Activated T-cell treated with anti-CD3 and anti-CD28 coated beads, Interleukin-2, amount 50 U/mL, for 24 hours (primary cell): ENCODE measurements at regions not wholly inside any gene's neighbourhood (a gene's known extent, or its start where the extent isn't known, plus 50 kb on each side); places are given as distances from the start of the nearest gene placed in this dataset.

Source experiments
- DNase-seq: peaks from one replicate; pipeline ENCODE4 v3.0.0-alpha.2; 2020
- H3K27ac Mint-ChIP-seq: 2 replicates; pipeline ENCODE4 v1.8.0; 2020; ENCODE audit warnings: mild to moderate bottlenecking, mixed read lengths
- H3K27me3 Mint-ChIP-seq: 2 replicates; pipeline ENCODE4 v1.8.0; 2020; ENCODE audit warnings: mixed read lengths
- H3K36me3 Mint-ChIP-seq: 2 replicates; pipeline ENCODE4 v1.8.0; 2020; ENCODE audit warnings: low read depth, mixed read lengths
- H3K4me1 Mint-ChIP-seq: 2 replicates; pipeline ENCODE4 v1.8.0; 2020; ENCODE audit warnings: low read depth, mixed read lengths
- H3K4me3 Mint-ChIP-seq: 2 replicates; pipeline ENCODE4 v1.8.0; 2020; ENCODE audit warnings: mild to moderate bottlenecking, moderate library complexity, mixed read lengths
- H3K9me3 Mint-ChIP-seq: 2 replicates; pipeline ENCODE4 v1.8.0; 2020; ENCODE audit warnings: mixed read lengths

DNA sequence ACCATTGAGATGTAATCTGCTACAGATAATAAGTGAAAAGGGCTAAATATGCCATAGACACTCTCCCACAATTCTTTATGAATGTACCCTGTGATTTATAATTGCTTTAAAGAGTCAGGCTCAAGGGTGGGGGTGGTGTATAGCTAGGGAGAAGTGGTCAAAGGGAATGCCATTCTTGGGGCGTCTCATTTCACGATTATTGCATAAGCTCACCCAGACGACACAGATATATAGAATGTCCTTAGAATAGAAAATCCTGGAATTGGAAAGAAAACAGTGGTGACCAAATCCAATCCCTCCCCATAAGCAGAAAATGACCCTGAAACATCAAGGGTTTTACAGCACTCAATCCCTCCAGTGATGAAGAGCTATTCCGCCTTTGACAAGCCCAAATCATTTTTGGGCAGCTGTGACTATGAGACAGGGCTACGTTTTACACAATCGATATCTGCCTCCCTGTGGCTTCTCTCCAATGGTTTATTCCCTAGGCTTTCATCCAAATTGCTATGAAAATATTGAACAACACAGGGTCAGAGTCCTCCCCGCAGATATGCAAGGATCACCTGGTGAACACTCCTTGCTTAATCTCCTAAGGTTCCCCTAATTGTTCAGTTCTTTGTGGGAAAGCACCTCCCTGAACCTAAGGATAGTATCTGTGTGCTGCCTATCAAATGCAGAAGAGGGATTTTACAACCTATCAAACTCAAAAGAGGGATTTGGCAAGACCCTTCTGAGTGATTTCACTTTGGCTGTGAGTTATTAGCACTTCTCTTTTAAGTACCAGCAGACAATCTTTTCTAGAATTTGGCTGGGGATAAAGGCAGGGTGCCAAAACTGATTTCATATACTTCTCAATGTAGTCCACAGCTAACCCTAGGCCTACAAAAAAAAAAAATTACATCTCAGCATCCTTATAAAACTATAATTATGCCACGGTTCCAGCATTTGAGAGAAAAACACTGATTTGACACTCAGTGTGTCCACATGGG lies 144.9 kb upstream of the CDH6 start:
- peaks cover 5% of the 10 kb centered on the region for H3K9me3 Mint-ChIP-seq
- no peaks in the 10 kb centered on the region for H3K4me1 Mint-ChIP-seq
- no peak overlapping the region for H3K27ac Mint-ChIP-seq
- H3K27me3 Mint-ChIP-seq, result no peaks in the 10 kb centered on the region
- H3K36me3 Mint-ChIP-seq, result no peaks in the 10 kb centered on the region
- no peak overlapping the region for H3K4me3 Mint-ChIP-seq
- no peak for DNase-seq

DNA sequence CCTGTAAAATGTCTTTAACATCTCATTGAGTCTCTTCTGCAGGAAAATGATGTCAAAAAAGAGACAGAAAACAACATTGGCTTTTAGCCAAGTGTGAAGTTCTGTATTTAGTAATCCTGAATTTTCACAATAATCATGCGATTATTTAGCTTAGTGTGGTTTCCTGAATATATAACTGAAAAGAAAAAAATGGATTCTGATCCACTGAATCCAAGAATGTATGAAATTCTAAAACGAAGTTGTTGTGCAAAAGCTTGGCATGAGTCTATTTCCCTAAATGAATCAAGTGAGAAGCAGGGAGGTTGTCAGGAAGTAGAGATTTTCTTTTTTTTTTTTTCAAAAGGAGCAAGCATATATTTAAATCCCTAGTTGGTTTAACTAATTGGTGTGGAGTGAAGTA lies 145.9 kb upstream of the CDH6 start:
- Mint-ChIP-seq H3K4me3 (no peak overlapping the region), H3K4me1 (no peaks in the 10 kb centered on the region), H3K9me3 (peaks cover 8% of the 10 kb centered on the region), H3K27me3 (no peaks in the 10 kb centered on the region), H3K36me3 (no peaks in the 10 kb centered on the region), H3K27ac (no peak overlapping the region)
- DNase-seq, result no peak

DNA sequence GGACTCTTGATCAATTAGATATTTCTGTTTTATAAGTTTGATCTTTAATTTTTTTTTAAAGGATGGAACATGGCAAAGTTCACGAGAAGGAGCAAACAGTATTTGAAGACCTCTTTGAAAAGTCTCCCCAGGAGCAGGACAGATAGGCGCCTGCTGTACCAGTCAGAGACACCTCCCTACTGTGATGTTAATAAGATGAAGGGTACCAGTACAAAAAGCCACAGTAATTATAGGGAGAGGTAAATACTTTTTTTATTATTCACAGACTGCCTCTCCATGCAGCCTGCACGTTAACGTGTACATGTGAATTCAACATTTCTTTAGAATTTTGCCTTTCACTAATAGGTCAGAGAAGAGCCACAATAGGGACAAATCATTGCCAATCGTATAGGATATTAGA lies 146.5 kb upstream of the CDH6 start:
- no peaks in the 10 kb centered on the region for H3K27me3 Mint-ChIP-seq
- peaks cover 8% of the 10 kb centered on the region for H3K9me3 Mint-ChIP-seq
- no peaks in the 10 kb centered on the region for H3K36me3 Mint-ChIP-seq
- H3K4me3 Mint-ChIP-seq, result no peak overlapping the region
- no peak overlapping the region for H3K27ac Mint-ChIP-seq
- H3K4me1 Mint-ChIP-seq, result no peaks in the 10 kb centered on the region
- DNase-seq, result no peak

DNA sequence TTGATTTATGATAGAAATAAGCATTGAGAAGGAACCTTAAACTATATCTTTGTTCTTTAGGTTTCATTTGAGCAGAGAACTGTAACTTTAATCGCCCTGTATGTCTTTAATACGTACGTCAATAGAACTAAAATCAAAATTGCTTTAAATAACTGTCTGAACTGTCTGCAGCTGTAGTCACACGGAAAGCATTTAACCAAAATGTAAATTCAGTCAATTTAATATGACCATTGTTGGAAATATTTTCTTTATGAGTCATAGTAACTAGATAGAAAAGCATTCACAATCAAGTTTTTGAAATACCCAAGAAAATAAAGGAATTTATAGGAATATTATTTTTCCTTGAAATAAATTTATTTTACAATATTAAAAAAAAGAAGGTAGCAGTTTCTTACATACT lies 157.1 kb upstream of the CDH6 start:
- DNase-seq, result no peak
- no peak overlapping the region for H3K4me3 Mint-ChIP-seq
- H3K4me1 Mint-ChIP-seq, result no peaks in the 10 kb centered on the region
- H3K9me3 Mint-ChIP-seq, result peaks cover 24% of the 10 kb centered on the region
- no peaks in the 10 kb centered on the region for H3K36me3 Mint-ChIP-seq
- no peaks in the 10 kb centered on the region for H3K27me3 Mint-ChIP-seq
- H3K27ac Mint-ChIP-seq, result no peak overlapping the region

DNA sequence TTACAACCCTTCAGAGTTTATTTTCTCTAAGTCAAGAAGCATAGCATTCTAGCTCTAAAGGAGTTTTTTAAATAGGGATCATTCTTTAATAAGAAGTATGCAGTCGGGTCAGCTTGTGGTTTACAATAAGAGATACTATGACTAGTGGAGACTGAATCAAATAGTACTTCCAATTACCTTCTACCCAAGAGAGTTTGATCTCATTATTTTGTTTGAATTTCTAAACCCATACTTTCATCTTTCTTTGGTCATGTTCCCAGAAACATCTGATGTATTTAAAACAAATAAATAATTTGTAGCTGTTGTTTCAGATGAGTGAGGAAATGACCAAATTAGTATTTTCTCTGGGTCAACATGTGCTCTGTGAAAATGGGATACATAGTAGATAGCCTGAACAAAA lies 160.2 kb upstream of the CDH6 start:
- Mint-ChIP-seq H3K4me1 (no peaks in the 10 kb centered on the region), H3K4me3 (no peak overlapping the region), H3K36me3 (no peaks in the 10 kb centered on the region), H3K27ac (no peak overlapping the region), H3K9me3 (peaks cover 15% of the 10 kb centered on the region), H3K27me3 (no peaks in the 10 kb centered on the region)
- DNase-seq, result no peak

DNA sequence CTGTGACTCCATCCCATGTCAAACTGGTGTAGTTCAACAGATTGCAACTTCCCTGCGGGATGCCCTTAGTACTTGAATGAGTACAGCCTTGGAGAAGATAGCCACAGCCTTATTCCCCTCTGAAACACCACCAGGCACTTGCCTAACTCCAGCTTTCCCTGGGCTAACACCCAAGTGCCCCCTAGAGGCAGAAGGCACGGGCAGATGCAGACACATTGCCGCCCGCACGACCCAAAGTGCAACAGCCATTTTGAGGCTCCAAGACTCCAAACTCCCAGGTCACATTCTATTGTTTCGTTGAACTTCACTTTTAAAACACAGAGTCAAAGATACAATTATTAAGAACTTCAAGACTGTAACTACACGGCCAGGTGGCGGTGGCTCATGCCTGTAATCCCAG lies 163.6 kb upstream of the CDH6 start:
- Mint-ChIP-seq H3K4me3 (no peak overlapping the region), H3K4me1 (no peaks in the 10 kb centered on the region), H3K27ac (no peak overlapping the region), H3K27me3 (no peaks in the 10 kb centered on the region), H3K36me3 (no peaks in the 10 kb centered on the region), H3K9me3 (peaks cover 8% of the 10 kb centered on the region)
- DNase-seq, result no peak

DNA sequence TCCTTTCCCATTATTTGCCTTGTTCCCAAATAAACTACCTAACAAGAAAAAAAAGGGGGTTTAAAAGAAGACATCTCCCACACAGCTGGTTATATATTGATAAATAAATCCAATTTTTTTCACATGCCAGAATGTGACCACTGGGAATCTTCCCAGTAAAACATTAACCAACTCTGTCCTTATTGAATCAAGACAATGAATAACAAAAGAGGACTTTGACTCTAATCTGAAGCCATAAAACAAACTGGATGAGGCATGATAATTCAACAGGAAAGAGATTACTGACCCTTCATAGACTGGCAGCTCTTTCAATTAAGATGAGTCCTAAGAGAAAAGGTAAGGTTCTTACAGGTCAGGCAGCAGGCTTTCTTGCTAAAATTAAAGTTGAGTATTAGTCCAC lies 165.8 kb upstream of the CDH6 start:
- Mint-ChIP-seq H3K27ac (no peak overlapping the region), H3K36me3 (no peaks in the 10 kb centered on the region), H3K27me3 (no peaks in the 10 kb centered on the region), H3K9me3 (peaks cover 3% of the 10 kb centered on the region), H3K4me3 (no peak overlapping the region), H3K4me1 (no peaks in the 10 kb centered on the region)
- no peak for DNase-seq

DNA sequence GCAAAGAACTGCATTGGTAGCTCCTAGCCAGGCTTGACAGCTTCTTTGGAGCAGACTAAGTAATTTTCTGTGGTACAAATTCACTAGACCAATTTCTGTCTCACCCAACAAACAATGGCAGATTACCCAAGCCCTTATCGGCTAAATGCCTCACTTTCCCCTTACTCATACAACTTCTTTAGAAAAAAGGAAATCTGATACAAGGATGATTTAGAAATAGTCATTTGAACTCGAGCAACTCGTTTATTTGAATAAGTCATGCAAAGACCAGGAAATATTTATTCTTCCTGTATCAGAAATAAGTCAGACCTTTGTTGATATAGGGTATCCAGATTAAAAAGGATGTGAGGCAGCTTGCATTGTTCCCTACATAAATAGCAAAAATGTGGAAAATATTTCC lies 170.4 kb upstream of the CDH6 start:
- Mint-ChIP-seq H3K4me1 (no peaks in the 10 kb centered on the region), H3K36me3 (no peaks in the 10 kb centered on the region), H3K9me3 (peaks cover 4% of the 10 kb centered on the region), H3K27me3 (no peaks in the 10 kb centered on the region), H3K27ac (no peak overlapping the region), H3K4me3 (no peak overlapping the region)
- no peak for DNase-seq

DNA sequence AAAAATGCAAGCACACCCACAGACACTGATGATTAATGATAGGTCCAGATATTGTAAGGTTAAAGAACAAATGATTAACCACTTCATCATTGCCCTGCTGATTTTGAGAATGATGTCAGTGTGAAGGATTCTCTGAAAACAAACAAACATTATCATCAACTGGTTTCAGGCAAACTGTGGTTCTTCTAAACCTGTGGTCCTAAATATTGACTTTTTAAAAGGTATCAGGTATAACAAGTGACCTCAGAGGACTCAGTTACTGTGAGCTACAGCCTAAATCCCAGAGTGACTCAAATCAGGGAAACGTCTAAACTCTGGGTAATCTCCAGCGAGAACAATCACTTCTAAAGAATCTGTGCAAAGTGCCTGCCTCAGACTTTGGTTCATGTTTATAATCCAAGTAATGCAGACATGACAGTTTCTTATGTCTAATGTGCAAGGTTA lies 172.3 kb upstream of the CDH6 start:
- DNase-seq, result no peak
- Mint-ChIP-seq H3K9me3 (peaks cover 14% of the 10 kb centered on the region), H3K4me1 (no peaks in the 10 kb centered on the region), H3K27me3 (no peaks in the 10 kb centered on the region), H3K27ac (no peak overlapping the region), H3K36me3 (no peaks in the 10 kb centered on the region), H3K4me3 (no peak overlapping the region)

DNA sequence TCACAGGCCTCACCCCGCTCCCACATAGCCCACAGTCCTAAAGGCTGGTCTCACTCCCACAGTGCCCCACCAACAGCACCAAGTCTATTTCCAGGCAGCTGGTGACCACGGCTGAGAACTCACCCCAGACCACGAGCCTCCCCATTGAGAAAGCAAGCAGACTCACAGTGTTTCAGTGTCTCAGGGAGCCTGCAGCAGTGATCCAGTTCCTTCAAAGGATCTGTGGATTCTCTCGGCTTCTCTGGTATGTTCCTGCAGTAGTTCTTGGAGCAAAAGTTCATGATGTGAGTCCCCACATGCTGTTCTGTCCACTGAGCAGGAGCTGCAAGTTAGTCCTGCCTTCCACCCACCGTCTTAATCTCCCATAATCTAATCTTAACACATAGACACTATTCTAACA lies 185.3 kb upstream of the CDH6 start:
- Mint-ChIP-seq H3K4me1 (no peaks in the 10 kb centered on the region), H3K36me3 (no peaks in the 10 kb centered on the region), H3K4me3 (no peak overlapping the region)

DNA sequence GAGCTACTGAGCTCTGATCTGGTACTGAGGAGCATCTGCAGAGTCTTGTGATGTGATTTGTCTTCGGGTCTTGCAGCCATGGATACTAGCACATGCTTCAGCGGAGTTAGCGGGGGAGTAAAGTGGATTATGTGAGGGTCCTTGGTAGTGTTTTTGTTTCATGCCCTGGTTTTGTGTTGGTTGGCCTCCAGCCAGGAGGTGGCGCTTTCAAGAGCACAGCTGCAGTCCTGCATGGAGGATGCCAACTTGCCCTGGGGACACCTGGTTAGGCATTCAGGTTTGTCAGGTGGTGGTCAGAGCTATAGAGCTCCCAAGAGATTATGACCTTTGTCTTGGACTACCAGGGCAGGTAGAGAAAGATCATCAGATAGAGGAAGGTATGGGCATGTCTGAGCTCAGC lies 185.8 kb upstream of the CDH6 start:
- no peaks in the 10 kb centered on the region for H3K27me3 Mint-ChIP-seq
- H3K36me3 Mint-ChIP-seq, result no peaks in the 10 kb centered on the region
- H3K4me1 Mint-ChIP-seq, result no peaks in the 10 kb centered on the region
- H3K4me3 Mint-ChIP-seq, result no peak overlapping the region
- no peak for DNase-seq
- H3K27ac Mint-ChIP-seq, result no peak overlapping the region
- peaks cover 18% of the 10 kb centered on the region for H3K9me3 Mint-ChIP-seq

More for the DNA sequence above, 185.3 kb upstream of the CDH6 start:
- Mint-ChIP-seq H3K27ac (no peak overlapping the region), H3K27me3 (no peaks in the 10 kb centered on the region), H3K9me3 (peaks cover 18% of the 10 kb centered on the region)
- no peak for DNase-seq

DNA sequence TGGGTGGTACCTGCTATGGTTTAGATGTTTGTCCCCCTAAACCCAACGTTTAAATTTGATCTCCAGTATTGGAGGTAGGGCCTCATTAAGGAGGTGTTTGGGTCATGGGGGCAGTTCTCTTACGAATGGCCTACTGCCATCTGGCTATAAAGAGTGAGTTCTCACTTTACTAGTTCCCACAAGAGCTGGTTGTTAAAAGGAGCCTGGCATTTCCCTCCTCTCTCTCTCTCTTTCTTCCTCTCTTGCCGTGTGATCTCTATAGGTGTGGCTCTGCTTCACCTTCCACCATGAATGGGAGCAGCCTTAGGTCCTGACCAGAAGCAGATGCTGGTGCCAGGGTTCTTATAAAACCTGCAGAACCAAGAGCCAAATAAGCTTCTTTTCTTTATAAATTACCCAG lies 193.2 kb upstream of the CDH6 start:
- DNase-seq, result no peak
- Mint-ChIP-seq H3K36me3 (no peaks in the 10 kb centered on the region), H3K4me3 (no peak overlapping the region), H3K27ac (no peak overlapping the region), H3K4me1 (no peaks in the 10 kb centered on the region), H3K27me3 (no peaks in the 10 kb centered on the region), H3K9me3 (peaks cover 12% of the 10 kb centered on the region)

DNA sequence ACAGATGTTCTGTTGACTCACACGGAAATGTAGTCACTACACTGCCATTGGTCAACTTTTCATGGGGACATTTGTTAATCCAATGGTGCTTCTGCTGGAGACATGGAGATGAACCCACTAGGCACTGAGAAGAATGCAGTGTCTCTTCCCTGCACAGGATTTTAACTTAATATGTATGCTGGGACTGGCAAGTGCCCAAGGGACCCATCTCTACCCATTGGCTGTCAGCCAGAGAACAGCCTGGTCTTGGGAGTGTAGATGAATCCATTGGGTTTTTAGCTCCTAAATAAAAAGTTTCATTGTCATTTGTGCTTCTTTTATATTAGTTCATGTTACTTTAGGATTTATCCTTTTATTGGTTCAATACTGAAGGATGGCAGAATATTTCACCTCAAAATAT lies 195.8 kb upstream of the CDH6 start:
- H3K36me3 Mint-ChIP-seq, result no peaks in the 10 kb centered on the region
- no peaks in the 10 kb centered on the region for H3K4me1 Mint-ChIP-seq
- no peak for DNase-seq
- peaks cover 7% of the 10 kb centered on the region for H3K9me3 Mint-ChIP-seq
- no peak overlapping the region for H3K27ac Mint-ChIP-seq
- H3K27me3 Mint-ChIP-seq, result no peaks in the 10 kb centered on the region
- no peak overlapping the region for H3K4me3 Mint-ChIP-seq

DNA sequence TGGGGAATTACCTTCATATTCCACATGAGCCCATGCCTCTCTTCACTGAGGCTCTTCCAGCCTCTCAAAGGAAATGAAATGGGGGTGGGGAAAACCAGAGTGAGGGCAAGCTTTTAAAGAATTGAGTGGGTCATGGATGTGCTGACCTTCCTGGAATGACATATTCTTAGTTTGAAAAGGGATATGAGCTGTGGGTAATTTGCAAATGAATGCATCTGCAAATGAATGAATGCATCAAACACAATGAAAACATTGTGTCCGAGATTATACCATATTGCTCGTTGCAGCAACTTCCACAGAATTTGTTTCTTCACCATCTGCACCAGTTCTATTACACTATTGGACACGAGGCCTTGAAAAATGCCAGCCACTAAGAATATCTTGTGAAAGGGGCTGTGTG lies 198.6 kb upstream of the CDH6 start:
- no peaks in the 10 kb centered on the region for H3K9me3 Mint-ChIP-seq
- no peaks in the 10 kb centered on the region for H3K36me3 Mint-ChIP-seq
- no peak overlapping the region for H3K4me3 Mint-ChIP-seq
- no peaks in the 10 kb centered on the region for H3K4me1 Mint-ChIP-seq
- no peak overlapping the region for H3K27ac Mint-ChIP-seq
- no peaks in the 10 kb centered on the region for H3K27me3 Mint-ChIP-seq
- no peak for DNase-seq

DNA sequence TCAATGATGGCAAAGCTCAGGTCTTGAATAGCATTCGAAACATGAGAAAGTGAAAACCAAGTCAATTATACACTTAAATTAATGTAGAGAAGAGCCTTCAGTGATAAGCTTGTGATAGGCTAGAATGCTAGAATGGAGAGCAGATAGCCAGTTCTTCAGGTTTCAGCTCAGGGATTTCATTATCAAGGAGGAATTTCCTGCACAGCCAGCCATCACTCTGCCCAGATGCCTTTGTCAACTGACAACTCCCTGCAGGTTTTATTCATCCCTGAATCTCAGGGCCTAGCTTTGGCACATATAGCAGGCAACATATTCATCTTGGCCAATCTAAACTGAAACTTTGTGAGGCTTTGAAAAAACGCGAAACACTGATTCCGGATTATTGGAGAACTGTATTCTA lies 199.3 kb upstream of the CDH6 start:
- no peak for DNase-seq
- Mint-ChIP-seq H3K27me3 (no peaks in the 10 kb centered on the region), H3K4me1 (no peaks in the 10 kb centered on the region), H3K27ac (no peak overlapping the region), H3K9me3 (no peaks in the 10 kb centered on the region), H3K4me3 (no peak overlapping the region), H3K36me3 (no peaks in the 10 kb centered on the region)
